ENCODE measurements at regions not wholly inside any gene's neighbourhood (a gene's known extent, or its start where the extent isn't known, plus 50 kb on each side); places are given as distances from the start of the nearest gene placed in this dataset.

DNA sequence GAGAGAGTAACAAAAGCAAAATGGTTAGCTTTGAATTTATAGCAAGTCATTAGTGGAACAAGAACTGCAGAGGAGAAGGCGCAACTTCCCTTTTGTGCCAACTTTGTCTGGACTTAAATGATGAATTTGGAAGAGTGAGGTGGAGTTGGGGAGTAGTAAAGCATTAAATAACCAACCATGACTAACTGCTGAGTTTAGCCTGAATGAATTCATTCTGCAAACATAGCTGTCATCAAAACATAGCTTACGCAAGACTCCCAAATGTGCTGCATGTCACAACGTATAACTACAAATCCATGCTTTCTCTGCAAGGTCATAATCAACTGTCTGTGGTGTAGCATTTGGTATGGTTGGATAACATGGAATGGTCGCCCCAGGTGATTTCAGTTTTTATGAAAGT, 75.9 kb upstream of the RPL34 start:
- TF ChIP-seq CTCF (tag by site-specific recombination; IDR thresholded peaks at IDR 0.05) (no peak), ZNF16 (tag by site-specific recombination; IDR thresholded peaks at IDR 0.05; ENCODE audit: low read depth) (no peak)
